GM19035 (cell line): ENCODE measurements at regions not wholly inside any gene's neighbourhood (a gene's known extent, or its start where the extent isn't known, plus 50 kb on each side); places are given as distances from the start of the nearest gene placed in this dataset.
A peak's percentile ranks its signal among the peaks of the same experiment; 100 is the strongest.
"Not testable (repeated sequence)": the region's sequence is repeated elsewhere in the genome, so short reads cannot be mapped to it uniquely, and the experiment has no call there.

ENCODE experiments used
- ATAC-seq: cut with Tn5 transposase; IDR thresholded peaks from one replicate; pipeline ENCODE4 v1.9.1; 2021; ENCODE audit not compliant: unreplicated experiment

DNA sequence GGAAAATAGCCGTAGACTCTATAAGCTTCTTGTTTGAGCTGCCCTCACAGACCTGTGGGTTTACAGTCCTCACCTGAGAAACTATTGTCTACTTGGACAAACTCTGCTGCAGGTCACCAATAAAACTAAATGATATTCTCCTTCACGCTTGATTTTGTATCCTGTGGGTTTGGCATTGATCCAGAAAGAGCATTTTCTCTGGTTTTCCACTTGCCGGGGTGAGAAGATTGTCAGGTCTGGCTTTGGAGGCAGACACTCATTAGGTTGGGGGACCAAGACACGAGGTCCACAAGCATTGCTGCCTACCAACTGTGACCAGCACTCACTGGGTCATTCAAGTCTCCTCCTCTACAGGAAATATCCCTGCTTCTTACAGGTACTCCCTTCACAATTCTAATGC lies 68.5 kb downstream of the CDC14C start:
- ATAC-seq = no peak

DNA sequence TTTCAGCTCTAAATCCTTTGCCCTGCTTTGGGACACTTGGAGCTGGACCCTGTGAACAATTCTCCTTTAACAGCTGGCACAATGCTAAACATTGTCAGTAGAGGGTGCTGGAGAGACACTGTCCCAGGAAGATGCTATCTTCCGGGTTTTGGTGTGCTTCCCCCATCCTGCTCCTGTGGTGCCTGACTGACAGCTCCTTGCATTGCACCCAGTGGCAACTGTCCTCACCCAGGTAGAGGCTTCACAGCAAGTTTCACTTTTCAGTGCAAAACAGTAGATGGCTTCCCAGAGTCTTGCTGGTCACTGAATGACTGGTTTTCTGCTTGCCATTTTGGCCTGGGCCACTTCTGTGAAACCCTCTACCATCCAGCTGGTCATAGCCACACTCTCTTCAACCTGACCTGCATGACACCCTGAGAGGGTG lies 77.3 kb downstream of the CDC14C start:
- ATAC-seq = peak; percentile 100

DNA sequence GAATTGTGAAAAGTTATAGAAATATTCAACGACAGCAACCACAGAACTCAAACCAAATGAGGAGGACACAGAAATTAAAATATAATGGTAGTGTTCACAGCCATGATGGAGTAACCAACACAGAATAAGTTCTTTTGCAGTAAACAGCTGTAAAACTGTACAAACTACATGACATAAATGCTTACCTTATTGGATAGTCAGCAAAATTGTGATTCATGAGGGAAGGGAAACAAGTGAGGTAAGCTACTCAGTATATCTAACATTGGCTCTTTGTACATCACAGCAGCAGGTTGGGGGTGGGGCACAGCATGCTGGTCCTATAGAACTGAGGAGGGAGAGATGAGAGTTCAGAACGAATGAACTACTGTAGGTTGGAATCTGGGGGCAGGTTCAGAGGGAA lies 86.4 kb downstream of the CDC14C start:
- ATAC-seq = no peak

DNA sequence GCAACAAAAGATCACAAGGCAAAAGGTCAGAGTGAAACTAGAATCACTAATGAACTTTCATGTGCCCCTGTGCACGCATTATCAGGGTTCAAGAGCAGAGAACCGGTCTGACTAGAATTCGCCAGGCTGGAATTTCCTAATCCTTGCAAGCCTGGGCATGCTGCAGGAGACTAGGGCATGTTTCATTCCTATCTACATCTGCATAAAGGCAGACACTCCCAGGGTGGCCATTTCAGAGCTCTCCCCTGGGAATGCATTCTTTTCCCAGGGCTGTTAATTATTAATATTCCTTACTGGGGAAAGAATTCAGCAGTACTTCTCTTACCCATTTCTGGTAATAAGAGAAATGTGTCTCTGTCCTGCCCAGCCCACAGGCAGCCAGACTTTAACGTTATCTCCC lies 90.5 kb downstream of the CDC14C start:
- ATAC-seq = no peak

DNA sequence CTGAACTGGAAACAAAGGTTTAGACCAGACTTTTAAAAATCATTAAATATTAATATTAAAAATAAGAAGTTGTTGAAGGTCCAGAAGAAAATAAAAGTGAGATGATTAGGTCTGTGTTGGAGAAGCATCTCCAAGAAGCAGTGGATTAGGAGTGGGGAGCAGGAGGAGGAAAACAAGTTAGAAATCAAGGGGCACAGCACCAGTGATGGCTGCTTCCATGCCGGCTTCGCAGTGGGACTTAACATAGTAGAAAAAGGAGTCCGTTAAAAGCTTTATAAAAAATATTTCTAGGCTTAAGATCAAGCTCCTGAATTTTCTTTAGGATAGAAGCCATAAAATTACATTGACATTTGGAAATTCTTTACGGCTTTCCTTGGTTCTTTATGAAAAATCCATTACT lies 95.8 kb downstream of the CDC14C start:
- no peak for ATAC-seq

DNA sequence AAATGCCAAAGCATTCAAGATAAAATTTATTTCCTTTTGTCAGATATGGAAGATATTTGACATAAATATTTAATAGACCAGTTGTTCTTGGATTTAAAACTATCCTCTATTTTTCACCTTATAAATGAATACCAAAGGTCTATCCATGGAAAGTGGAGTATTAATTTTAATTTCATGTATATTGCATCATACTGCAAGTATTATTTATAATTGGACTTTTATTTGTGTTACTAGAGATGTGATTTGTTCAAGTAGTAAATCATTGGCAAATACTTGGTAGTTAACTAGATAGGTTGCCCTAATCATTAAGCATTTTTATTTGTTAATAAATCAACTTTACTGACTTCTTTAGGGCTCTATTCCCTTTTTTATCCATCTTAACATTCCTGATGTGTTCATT lies 98.1 kb downstream of the CDC14C start:
- no peak for ATAC-seq

DNA sequence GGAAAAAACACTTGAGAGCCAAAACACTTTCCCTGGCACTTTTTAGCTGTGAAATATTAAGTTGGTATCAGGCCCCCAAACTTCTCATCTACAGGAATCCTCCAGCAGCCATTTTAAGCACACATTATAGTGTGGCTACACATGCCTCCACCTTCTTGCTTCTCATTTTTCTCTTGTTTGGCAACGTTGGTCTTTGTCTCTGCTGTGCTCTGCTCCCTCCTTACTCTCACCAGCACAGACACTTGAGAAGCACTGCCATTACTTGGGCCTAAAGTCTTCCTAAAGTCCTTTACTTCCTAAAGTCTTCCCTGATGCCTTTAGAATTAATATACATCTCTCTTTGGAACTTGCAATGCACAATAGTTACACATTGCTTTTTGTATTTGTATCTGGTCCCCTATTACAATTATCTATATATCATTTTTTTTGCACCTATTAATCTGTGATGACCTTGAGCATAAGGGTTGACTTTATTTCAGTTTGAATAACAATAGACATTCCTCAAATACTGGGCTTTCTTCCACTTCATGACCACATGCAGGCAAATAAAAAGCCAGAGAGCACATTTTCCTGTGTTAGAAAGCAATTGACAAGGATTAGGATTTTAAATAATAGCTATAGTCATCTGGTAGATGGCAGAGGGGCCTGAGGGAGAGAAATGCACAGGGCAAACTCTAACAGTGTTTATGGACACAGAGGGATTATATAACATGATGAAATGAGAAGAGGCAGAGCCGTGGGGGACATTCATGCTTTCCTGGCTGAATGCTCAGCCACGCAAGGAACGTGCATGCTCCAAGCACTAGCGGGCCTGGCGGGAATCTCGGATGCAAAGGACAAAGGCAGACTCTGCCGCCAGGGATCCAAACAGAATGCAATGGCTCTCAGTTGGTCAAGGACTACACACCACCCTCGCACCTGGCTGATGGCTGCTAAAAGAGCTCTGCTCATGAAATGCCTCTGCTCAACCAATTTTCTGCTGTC lies 99.3 kb downstream of the CDC14C start:
- no peak for ATAC-seq

DNA sequence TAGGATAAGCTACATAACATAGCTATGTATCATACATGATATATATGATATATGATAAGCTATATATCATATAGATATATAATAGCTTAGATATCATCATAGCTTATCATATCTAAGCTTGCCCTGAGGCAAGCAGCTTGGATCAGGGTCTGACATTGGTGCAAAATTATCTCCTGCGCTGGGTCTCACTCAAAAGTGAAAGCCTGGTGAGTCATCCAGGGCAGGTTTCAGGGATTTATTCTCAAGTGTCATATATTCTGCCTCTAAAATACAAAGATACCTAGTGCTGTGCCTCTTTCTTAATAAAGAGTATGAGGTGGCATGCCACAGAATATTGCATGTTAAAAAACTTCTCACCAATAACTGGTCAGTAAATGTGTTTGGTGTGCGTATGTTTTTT lies 105.9 kb downstream of the CDC14C start:
- ATAC-seq = no peak

DNA sequence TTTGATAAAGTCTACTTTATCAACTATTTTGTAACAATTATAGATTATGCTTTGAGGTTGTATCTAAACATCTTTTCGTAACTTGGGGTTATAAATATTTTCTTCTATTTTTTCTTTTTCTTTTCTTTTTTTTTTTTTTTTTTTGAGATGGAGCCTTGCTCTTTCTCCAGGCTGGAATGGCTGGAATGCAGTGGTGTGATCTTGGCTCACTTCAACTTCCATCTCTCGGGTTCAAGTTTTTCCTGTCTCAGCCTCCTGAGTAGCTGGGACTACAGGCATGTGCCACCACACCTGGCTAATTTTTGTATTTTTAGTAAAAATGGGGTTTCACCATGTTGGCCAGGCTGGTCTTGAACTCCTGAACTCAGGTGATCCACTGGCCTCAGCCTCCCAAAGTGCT lies 108.8 kb downstream of the CDC14C start:
- ATAC-seq = not testable (repeated sequence)

DNA sequence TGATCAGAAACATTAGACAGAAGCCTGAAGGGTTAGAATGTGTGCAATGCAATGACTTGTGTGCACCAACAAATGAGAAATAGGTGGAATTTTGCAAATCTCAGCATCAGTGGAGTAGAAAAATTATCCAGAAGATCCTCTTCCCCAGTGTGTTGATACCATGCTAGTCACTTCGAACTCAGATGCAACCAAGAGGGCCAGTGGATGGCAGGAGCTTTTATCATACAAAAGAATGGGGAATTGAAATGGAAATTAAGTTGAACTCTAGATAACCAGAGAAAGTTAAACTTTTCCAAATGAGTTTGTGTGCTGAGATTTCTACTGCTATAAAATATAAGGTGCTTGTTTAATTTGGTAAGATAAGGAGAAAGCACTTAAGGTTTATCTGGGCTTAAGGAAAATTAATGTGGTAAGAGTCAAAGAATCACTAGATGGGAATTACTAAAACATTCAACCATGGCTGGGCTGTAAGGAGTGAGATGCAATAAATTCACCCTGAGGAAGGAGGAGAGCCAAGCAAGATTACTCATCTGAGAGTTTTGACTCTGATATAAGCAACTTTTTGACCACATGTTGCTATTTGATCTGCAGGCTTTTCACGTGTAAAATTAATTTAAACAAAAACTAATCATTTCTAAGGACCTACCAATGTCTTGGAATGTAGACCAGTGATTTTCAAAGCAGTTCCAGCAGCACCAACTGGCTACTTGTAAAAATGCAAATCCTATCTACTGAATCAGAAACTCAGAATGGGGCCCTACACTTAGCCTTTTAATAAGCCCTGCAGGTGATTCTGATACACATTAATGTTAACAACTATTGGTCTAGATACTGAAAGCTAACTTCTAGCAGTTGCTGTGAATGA lies 113.2 kb downstream of the CDC14C start:
- no peak for ATAC-seq

DNA sequence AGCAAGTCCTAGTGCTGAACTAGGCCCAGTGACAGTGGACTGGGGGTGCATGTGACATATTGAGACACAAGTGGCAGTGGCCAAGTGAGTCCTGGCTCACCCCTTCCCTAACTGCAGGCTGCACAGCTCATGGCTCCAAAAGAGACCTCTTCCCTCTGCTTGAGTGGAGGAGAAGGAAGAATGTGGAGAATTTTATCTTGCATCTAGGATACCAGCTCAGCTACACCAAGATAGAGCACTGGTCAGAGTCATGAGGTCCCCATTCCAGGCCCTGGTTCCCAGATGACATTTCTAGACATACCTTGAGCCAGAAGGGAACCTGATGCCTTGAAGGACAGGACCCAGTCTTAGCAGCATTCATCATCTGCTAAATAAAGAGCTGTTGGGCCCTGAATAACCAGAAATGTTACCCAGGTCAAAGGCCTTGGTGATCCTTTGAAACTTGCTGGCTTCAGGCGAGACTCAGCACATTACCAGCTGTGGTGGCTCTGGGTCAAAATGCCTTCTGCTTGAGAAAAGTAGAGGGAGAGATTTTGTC lies 114.5 kb downstream of the CDC14C start:
- ATAC-seq = no peak

DNA sequence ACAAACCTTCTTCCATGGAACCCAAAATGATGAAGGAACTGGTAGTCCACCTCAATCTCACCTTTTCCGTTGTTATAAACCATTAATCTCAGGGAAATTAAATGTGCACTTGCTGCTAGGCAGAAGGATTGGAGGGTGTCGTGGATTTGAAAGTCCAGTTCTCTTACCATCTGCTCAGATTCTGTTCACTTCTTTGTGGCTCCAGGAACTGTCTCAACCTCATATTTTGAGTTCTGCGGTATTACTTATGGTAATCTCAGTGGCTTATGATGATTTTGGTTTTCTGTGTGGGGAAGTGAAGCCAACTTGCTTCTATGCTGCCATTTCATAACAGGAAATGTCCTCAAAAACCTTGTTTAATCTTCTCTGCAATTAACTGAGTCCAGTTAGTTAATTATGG lies 136.4 kb downstream of the CDC14C start:
- no peak for ATAC-seq

DNA sequence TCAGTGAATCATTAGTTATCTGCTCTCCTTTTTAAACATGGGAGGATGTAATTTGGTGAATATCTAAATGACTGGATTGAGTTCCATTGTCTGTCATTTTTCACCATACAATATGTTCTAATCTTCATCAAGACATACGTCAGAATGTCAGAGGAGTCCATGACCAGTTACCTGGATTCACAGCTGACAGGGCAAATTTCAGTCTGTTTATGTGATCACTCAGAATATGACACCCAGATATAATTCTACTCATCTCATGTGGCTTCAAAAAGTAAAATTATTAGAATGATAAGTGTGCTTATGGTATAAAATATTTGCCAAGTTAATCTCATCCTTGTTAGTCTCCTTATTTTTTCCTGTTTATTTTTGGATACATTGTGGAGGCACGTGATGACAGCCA lies 150.2 kb downstream of the CDC14C start:
- no peak for ATAC-seq

DNA sequence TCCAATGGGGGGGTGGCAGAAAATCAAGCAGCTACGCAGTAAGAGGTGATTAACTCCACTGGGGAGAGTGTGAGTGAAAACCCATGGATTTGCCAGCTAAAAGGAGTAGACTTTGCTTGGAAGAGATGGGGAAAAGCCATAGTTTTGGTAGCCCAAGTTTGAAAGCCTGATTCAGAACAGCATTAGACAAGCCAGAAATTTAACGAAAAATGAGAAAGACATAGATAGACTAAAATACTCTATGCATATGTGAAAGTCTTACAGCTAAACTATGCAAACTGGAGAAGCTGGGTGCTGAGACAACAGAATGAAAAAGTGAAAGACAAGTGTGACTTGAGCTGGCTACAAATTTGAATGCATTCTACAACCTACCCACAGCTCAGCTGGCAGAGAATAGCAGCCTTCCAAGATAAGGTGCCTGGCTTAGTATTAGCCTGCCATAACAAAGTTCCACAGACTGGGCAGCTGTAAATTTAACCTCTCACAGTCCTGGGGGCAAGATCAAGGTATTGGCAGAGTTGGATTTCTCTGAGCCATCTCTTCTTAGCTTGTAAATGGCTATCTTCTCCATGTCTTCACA lies 156.6 kb downstream of the CDC14C start:
- ATAC-seq = no peak

DNA sequence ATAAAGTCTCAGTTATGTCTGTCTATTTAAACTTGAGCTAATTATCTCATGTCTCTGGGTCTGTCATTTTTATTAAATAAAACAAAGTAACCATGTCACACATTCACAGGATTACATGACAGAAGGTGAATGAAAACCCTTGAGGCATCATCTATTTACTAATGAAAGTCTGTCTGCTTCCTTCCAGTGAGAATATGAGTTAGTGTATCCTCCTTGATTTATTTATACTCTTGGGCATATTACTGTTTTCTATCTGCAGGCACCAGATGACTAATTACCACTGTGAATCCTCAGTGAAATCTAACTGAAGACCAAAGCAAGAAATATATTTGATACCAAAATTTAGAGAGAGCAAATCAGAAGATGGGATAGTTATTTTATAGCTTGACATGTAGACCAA lies 163.7 kb downstream of the CDC14C start:
- ATAC-seq = no peak

DNA sequence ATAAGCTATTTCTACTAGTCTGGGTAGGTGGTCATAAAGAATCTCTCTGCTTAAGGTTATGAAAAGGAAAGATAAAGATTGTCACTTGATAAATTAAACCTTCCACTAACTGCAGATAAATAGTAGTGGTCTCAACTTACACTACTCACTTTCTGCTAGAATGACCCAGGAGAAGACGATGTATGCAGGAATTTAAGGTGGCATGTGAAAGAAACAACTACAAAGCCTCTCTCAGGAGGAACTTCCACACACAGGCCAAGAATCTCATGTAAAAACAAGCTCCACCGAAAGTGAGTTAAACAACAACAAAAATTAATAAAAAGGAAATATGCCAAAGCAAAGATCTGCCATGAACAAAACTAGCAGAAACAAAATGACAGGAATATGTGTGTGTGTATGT lies 165.4 kb downstream of the CDC14C start:
- no peak for ATAC-seq

DNA sequence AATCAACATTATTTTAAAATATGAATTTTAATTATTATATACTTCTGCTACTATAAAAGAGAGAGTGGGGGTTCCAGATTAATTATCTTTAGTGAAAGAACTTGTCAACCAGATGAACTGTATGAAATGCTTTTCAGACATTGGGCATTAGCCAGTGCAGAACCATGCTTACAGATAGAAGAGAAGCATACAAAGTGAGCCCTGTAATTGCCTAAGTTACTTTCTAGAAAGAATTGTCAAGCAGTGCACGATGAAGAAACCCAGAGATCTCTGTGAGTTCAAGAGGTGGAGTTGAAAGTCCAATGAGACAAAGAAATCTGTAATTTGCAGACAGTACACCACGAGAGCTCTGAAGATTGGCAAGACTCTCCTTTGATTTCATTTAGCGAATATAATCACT lies 166.7 kb downstream of the CDC14C start:
- ATAC-seq = no peak

DNA sequence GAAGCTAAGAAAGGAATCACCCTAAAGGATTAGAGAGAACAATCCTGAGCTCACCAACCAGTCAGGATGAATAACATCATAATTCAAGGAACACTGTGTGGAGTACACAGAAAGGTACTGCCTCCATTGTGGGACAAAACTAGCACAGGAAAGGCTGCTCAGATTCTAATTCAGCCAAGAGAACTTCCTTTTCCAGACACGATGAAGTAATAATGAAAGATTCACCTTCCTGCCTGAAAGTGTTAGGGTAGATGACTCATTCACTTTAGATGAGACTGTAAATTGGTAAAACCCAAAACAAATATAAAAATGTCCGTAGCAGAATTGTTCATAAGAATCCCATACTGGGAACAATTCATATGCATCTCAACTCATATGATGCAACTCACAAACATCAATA lies 167.2 kb downstream of the CDC14C start:
- ATAC-seq = no peak

DNA sequence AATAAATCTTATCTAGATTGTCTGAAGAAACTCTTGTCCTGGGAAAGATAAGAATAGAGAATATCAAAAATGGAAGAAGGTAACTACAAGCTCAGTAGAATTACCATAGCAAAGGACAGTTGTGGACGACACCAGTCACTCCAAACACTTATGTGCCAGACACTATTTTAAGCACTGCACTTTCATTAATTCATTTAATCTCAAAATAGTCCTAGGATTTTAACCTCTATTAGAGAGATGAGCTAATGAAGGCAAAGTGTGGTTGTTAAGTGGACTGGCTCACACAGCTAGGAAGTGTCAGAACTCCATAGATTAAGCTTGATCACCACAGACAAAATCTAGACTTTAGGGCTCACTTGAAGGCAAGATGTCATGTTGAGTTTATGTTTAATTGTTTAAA lies 168.9 kb downstream of the CDC14C start:
- ATAC-seq = no peak

DNA sequence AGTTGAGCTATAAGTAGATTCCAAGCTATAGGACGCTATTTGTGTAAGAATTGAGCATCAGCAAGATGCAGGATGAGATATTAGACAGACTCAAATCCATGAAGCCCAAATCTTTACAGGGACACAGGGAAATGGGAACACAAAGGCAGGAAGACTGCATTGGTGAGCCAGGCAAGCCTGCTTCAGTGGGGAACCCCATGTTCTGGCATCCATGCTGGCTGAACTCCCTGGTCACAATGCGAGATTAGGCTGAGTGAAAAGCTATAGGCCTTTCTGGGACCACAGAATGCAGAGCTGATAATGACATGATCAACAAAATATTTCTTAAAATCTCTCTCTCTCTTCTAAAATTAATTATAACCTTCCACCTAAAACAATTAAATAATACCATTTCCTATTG lies 170.5 kb downstream of the CDC14C start:
- no peak for ATAC-seq

DNA sequence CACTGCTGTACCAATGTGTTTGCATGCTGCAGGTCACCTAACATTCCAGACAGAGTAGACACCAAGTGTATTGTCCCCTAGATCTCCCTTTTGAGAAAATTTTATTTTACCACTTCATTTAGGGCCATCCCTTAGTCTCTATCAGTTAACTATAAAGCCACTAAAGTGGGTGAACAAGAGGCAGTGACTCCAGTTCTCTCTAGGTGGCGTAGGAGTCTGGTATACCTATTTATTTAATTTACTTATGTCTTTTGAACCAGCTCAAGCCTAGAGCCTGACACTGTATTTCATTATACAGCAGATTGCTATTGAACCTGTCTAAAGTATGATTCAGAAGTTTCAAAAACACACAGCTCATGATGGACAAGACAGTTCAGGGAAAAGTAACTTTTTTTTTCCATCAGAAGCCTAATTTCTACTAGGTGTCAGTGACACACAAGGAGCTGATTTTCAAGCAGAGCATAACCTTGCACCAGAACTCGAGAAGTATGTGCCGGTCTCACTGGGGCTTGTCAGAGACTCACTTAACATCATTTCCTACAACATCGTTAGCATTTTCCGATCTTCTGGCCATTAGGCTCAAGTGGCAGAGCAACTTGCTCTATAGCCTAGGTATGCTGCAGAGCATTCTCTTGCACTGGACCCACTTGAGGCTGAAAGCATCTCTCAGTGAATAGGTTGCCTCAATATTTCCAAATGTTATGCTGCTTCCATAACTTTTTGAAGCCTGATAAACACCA lies 175.4 kb downstream of the CDC14C start:
- no peak for ATAC-seq
